ENCODE measurements at regions not wholly inside any gene's neighbourhood (a gene's known extent, or its start where the extent isn't known, plus 50 kb on each side); places are given as distances from the start of the nearest gene placed in this dataset.

- TF ChIP-seq POLR2AphosphoS5 (IDR thresholded peaks at IDR 0.05; ENCODE audit: low read depth, low read length) (no peak), TAF1 (IDR thresholded peaks at IDR 0.05; ENCODE audit: borderline replicate concordance, insufficient read depth, low read length) (no peak), REST (IDR thresholded peaks at IDR 0.05; ENCODE audit: insufficient read depth in 1 of 2, low read depth in 2 of 2, low read length in 2 of 2) (no peak)
Observed at GRCh38 chr6:25173951-25174474, 105.2 kb upstream of the CARMIL1 start.
